ENCODE measurements at regions not wholly inside any gene's neighbourhood (a gene's known extent, or its start where the extent isn't known, plus 50 kb on each side); places are given as distances from the start of the nearest gene placed in this dataset.
A peak's percentile ranks its signal among the peaks of the same experiment; 100 is the strongest.

DNA sequence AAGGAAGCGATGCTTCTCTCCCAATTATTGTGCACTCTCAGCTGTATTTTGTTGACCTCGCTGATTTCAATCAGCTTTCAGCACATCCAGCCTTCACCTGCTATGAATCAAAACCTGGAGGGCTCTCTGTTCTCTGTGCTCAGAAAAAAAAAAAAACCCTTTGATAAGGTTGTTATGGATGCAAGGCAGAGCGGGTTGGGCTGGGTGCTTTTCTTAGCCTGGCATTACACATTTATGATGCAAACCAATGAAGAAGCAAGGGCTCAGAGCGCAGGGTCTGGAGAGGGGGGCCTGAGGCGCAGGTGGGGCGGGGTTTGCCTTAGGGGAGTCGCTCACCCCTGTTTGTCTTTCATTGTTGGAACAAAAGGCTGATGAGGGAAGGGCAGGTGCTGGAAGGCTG, 86.0 kb upstream of the CADM1 start:
- TF ChIP-seq, protein P1, sequence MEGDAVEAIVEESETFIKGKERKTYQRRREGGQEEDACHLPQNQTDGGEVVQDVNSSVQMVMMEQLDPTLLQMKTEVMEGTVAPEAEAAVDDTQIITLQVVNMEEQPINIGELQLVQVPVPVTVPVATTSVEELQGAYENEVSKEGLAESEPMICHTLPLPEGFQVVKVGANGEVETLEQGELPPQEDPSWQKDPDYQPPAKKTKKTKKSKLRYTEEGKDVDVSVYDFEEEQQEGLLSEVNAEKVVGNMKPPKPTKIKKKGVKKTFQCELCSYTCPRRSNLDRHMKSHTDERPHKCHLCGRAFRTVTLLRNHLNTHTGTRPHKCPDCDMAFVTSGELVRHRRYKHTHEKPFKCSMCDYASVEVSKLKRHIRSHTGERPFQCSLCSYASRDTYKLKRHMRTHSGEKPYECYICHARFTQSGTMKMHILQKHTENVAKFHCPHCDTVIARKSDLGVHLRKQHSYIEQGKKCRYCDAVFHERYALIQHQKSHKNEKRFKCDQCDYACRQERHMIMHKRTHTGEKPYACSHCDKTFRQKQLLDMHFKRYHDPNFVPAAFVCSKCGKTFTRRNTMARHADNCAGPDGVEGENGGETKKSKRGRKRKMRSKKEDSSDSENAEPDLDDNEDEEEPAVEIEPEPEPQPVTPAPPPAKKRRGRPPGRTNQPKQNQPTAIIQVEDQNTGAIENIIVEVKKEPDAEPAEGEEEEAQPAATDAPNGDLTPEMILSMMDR (IDR thresholded peaks at IDR 0.05; ENCODE audit: partially characterized antibody, unreplicated experiment) = no peak
- DNase-seq = no peak
- Mint-ChIP-seq H3K36me3 (ENCODE audit: unreplicated experiment) (peaks cover 10% of the 10 kb centered on the region), H3K27me3 (ENCODE audit: unreplicated experiment) (peaks cover 7% of the 10 kb centered on the region), H3K9me3 (ENCODE audit: unreplicated experiment) (peaks cover 5% of the 10 kb centered on the region), H3K27ac (ENCODE audit: unreplicated experiment) (peak overlapping the region; percentile 85), H3K4me1 (ENCODE audit: low read depth, unreplicated experiment) (peaks cover 37% of the 10 kb centered on the region), H3K4me3 (ENCODE audit: unreplicated experiment) (no peak overlapping the region)

GRCh38 chr11:115587718-115588342, 83.6 kb upstream of the CADM1 start:
- Mint-ChIP-seq H3K4me3 (ENCODE audit: unreplicated experiment) (no peak overlapping the region), H3K4me1 (ENCODE audit: low read depth, unreplicated experiment) (peaks cover 26% of the 10 kb centered on the region), H3K9me3 (ENCODE audit: unreplicated experiment) (peaks cover 5% of the 10 kb centered on the region), H3K27me3 (ENCODE audit: unreplicated experiment) (peaks cover 3% of the 10 kb centered on the region), H3K36me3 (ENCODE audit: unreplicated experiment) (peaks cover 10% of the 10 kb centered on the region), H3K27ac (ENCODE audit: unreplicated experiment) (no peak overlapping the region)
- no peak for DNase-seq
- TF ChIP-seq, protein P1 (IDR thresholded peaks at IDR 0.05; ENCODE audit: partially characterized antibody, unreplicated experiment) = no peak

DNA sequence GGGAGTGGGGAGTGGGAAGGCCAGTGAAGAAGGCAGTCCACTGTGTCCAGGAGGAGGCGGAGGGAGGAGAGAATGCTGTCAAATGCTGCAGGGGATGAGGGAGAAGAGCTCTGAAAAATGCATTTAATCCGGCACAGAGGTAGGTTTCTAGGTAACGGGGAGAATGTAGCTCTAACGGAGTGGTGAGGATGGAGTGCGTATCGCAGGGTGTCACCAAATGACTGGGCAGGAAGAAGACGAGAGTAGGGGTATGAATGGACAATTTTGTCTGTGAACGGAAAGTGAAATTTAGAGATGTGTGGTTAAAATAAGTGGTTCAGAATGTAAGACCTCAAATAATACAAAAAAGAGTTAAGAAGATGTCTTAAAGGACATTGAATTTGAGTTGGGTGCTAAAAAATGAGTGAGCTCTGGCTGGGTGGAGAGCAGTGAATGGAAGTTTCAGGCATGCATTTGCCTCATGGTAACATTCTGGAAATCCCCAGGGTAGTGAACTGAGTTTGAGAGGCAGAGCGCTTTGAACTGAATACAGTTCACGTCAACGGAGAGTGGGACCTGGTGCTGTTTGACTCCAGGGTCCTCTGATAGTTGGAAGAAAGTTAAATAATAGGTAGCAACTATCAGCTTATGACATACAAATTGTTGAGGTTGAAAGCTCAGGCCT, 81.3 kb upstream of the CADM1 start:
- Mint-ChIP-seq H3K4me3 (ENCODE audit: unreplicated experiment) (no peak overlapping the region), H3K27ac (ENCODE audit: unreplicated experiment) (no peak overlapping the region), H3K9me3 (ENCODE audit: unreplicated experiment) (peaks cover 4% of the 10 kb centered on the region), H3K4me1 (ENCODE audit: low read depth, unreplicated experiment) (peaks cover 32% of the 10 kb centered on the region), H3K27me3 (ENCODE audit: unreplicated experiment) (peaks cover 1% of the 10 kb centered on the region), H3K36me3 (ENCODE audit: unreplicated experiment) (peaks cover 10% of the 10 kb centered on the region)
- TF ChIP-seq, protein P1 (IDR thresholded peaks at IDR 0.05; ENCODE audit: partially characterized antibody, unreplicated experiment) = no peak
- no peak for DNase-seq

- H3K4me1 Mint-ChIP-seq (ENCODE audit: low read depth, unreplicated experiment) = peaks cover 47% of the 10 kb centered on the region
- peaks cover 11% of the 10 kb centered on the region for H3K9me3 Mint-ChIP-seq (ENCODE audit: unreplicated experiment)
- no peaks in the 10 kb centered on the region for H3K36me3 Mint-ChIP-seq (ENCODE audit: unreplicated experiment)
- TF ChIP-seq, protein P1 (IDR thresholded peaks at IDR 0.05; ENCODE audit: partially characterized antibody, unreplicated experiment) = no peak
- peak overlapping the region; percentile 65 for H3K4me3 Mint-ChIP-seq (ENCODE audit: unreplicated experiment)
- peak; percentile 29 for DNase-seq
- peak overlapping the region; percentile 97 for H3K27ac Mint-ChIP-seq (ENCODE audit: unreplicated experiment)
- peaks cover 8% of the 10 kb centered on the region for H3K27me3 Mint-ChIP-seq (ENCODE audit: unreplicated experiment)
Observed at GRCh38 chr11:115581871-115582639, 77.8 kb upstream of the CADM1 start.
